Panc1 (cell line): ENCODE measurements at regions not wholly inside any gene's neighbourhood (a gene's known extent, or its start where the extent isn't known, plus 50 kb on each side); places are given as distances from the start of the nearest gene placed in this dataset.
"Not testable (repeated sequence)": the region's sequence is repeated elsewhere in the genome, so short reads cannot be mapped to it uniquely, and the experiment has no call there.

Experiments used
- CTCF ChIP-seq: fragments of 450-650 bp; IDR thresholded peaks from 2 replicates; pipeline ENCODE4 v1.5.1; 2017; ENCODE audit warnings: mild to moderate bottlenecking
- TCF7L2 ChIP-seq: IDR thresholded peaks from 2 replicates; pipeline ENCODE4 v1.6.1; 2011; ENCODE audit warnings: mild to moderate bottlenecking, low read depth, low read length, inconsistent platforms

- TF ChIP-seq CTCF, TCF7L2: not testable (repeated sequence)
Observed at GRCh38 chr6:151182958-151183357, 56.8 kb upstream of the AKAP12 start.
